Spleen (tissue), 11 donors: ENCODE measurements at regions not wholly inside any gene's neighbourhood (a gene's known extent, or its start where the extent isn't known, plus 50 kb on each side); places are given as distances from the start of the nearest gene placed in this dataset.

Source experiments
- DNase-seq: peaks from one replicate; pipeline ENCODE4 v3.0.0-alpha.2; 2020
- H3K27ac ChIP-seq, 8 donors: fragments of 200-600 bp; sonication (generic) in 7 of 8; 1 replicate in 4 of 8; 2 replicates in 4 of 8; pipeline versions ENCODE4 v1.5.0 to v1.8.0; 2016 to 2021; ENCODE audit warnings: inconsistent platforms in 4 of 8, mild to moderate bottlenecking in 4 of 8, moderate library complexity in 1 of 8
- H3K27me3 ChIP-seq, 7 donors: fragments of 200-600 bp; sonication (generic) in 6 of 7; replicated peaks in 1 of 7; 1 replicate in 4 of 7; 2 replicates in 3 of 7; pipeline versions ENCODE4 v1.5.0 to v1.8.0; 2016 to 2021; ENCODE audit warnings: inconsistent platforms in 3 of 7, mild to moderate bottlenecking in 1 of 7
- H3K36me3 ChIP-seq, 6 donors: fragments of 200-600 bp; sonication (generic) in 5 of 6; 1 replicate in 4 of 6; 2 replicates in 2 of 6; pipeline versions ENCODE4 v1.5.0 to v1.8.0; 2016 to 2021; ENCODE audit warnings: inconsistent platforms in 2 of 6
- H3K4me1 ChIP-seq, 6 donors: fragments of 200-600 bp; sonication (generic) in 5 of 6; 1 replicate in 3 of 6; 2 replicates in 3 of 6; pipeline versions ENCODE4 v1.5.0 to v1.8.0; 2016 to 2021; ENCODE audit warnings: inconsistent platforms in 3 of 6
- H3K4me3 ChIP-seq, 8 donors: fragments of 200-600 bp; sonication (generic) in 7 of 8; 1 replicate in 4 of 8; 2 replicates in 4 of 8; pipeline versions ENCODE4 v1.5.0 to v1.8.0; 2016 to 2021; ENCODE audit warnings: inconsistent platforms in 4 of 8, mild to moderate bottlenecking in 4 of 8, moderate library complexity in 2 of 8
- H3K9me3 ChIP-seq, 8 donors: fragments of 200-600 bp; sonication (generic) in 7 of 8; 1 replicate in 4 of 8; 2 replicates in 4 of 8; pipeline versions ENCODE4 v1.5.0 to v1.8.0; 2016 to 2021; ENCODE audit warnings: inconsistent platforms in 4 of 8
- POLR2A ChIP-seq, 3 donors: fragments of 450-650 bp; IDR thresholded peaks; one replicate each; pipeline ENCODE4 v1.5.1; 2017; ENCODE audit warnings: antibody characterized with exemption in 3 of 3, mild to moderate bottlenecking in 1 of 3
- POLR2AphosphoS5 ChIP-seq, 3 donors: sonication (generic); formaldehyde crosslinking; IDR thresholded peaks; one replicate each; pipeline ENCODE4 v1.5.1; 2017; ENCODE audit warnings: antibody characterized with exemption in 3 of 3
- WGBS, 5 donors: extraction: QIAGEN DNeasy Blood & Tissue Kit in 3 of 5; methylation state at CpG; one replicate each; pipeline versions ENCODE4 v1.1.5 to v1.1.7; 2013 to 2018; 5-methylcytosine and 5-hydroxymethylcytosine counted together
- intact Hi-C: fragments of 100-400 bp; cut with DNase I; formaldehyde crosslinking; loops from one replicate; pipeline ENCODE4 v1.15.0; 2023; ENCODE audit warnings: low total_unique reads
- TF ChIP-seq, protein P1 (sequence below), 11 experiments: fragments of 200-600 bp in 7 of 11; fragments of 450-650 bp in 4 of 11; sonication (generic) in 4 of 11; IDR thresholded peaks in 8 of 11; conservative IDR thresholded peaks in 3 of 11; 1 replicate in 7 of 11; 2 replicates in 4 of 11; pipeline versions ENCODE4 v1.4.0 to v1.8.0; 2016 to 2021; ENCODE audit warnings: antibody characterized with exemption in 11 of 11, inconsistent platforms in 4 of 11, mild to moderate bottlenecking in 1 of 11
- donor health status: healthy with polysubstance abuse.
- donor health status: DM: no; HTN: no; CAD: no; lungs with moderate emphysema.
- donor health status: DM: no; HTN: no; CAD: no.
- donor health status: Bipolar disorder and iron deficiency.
- donor health status: healthy.
- donor health status: DM: no; HTN: no; CAD: no.
- donor health status: DM: yes; HTN: yes; CAD: no.

DNA sequence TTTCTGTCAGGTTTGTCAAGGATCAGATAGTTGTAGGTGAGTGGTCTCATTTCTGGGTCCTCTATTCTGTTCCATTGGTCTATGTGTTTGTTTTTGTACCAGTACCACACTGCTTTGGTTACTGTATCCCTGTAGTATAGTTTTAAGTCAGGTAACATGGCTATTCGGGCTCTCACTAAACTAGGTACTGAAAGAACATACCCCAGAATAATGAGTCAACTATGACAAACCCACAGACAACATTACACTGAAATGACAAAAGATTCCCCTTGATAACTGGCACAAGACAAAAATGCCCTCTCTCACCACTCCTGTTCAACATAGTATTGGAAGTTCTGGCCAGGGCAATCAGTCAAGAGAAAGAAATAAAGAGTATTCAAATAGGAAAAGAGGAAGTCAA is 535.3 kb upstream of the CYLC2 start:
- no peak for DNase-seq
- Histone ChIP-seq H3K4me1 (no peaks in the 10 kb centered on the region), H3K27me3 (no peaks in the 10 kb centered on the region), H3K9me3 (peaks cover 0 to 13% (median 0%) of the 10 kb centered on the region in 8 donors), H3K36me3 (no peaks in the 10 kb centered on the region), H3K27ac (no peak overlapping the region), H3K4me3 (no peak overlapping the region)
- intact Hi-C loops: no loop called here
- TF ChIP-seq POLR2A (IDR thresholded peaks at IDR 0.05) (no peak), POLR2AphosphoS5 (IDR thresholded peaks at IDR 0.05) (no peak)
- TF ChIP-seq, protein P1, sequence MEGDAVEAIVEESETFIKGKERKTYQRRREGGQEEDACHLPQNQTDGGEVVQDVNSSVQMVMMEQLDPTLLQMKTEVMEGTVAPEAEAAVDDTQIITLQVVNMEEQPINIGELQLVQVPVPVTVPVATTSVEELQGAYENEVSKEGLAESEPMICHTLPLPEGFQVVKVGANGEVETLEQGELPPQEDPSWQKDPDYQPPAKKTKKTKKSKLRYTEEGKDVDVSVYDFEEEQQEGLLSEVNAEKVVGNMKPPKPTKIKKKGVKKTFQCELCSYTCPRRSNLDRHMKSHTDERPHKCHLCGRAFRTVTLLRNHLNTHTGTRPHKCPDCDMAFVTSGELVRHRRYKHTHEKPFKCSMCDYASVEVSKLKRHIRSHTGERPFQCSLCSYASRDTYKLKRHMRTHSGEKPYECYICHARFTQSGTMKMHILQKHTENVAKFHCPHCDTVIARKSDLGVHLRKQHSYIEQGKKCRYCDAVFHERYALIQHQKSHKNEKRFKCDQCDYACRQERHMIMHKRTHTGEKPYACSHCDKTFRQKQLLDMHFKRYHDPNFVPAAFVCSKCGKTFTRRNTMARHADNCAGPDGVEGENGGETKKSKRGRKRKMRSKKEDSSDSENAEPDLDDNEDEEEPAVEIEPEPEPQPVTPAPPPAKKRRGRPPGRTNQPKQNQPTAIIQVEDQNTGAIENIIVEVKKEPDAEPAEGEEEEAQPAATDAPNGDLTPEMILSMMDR (IDR thresholded peaks at IDR 0.05 in 8 of 11, conservative IDR thresholded peaks at IDR 0.05 in 3 of 11): no peak
- WGBS, 5 donors: 44 to 76% (median 69%) methylated on average over 1 of the region's 1 CpG

DNA sequence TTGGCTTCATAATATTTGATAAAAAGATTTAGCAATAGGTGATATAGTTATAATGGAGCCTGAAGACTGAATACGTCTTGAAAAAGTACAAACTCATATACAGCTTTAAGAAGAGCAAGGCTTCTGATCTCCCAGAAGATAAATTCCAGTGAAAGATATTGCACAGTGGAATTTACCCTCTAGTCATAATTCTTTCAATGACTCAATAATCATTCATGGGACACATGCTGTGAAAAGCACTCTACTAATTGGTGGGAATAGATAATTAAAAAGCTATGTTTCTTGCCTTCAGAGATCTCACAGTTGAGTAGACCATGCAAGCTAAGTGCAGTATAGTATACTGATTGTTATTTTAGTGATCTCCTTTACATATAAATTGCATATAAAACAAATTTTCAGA is 538.6 kb upstream of the CYLC2 start:
- peaks cover 0 to 7% (median 0%) of the 10 kb centered on the region in 8 donors for H3K9me3 ChIP-seq
- H3K4me3 ChIP-seq: no peak overlapping the region
- H3K36me3 ChIP-seq: no peaks in the 10 kb centered on the region
- intact Hi-C loops: no loop called here
- no peak overlapping the region for H3K27ac ChIP-seq
- no peaks in the 10 kb centered on the region for H3K27me3 ChIP-seq
- no peak for TF ChIP-seq POLR2A (IDR thresholded peaks at IDR 0.05)
- TF ChIP-seq, protein P1 (IDR thresholded peaks at IDR 0.05 in 8 of 11, conservative IDR thresholded peaks at IDR 0.05 in 3 of 11): no peak
- TF ChIP-seq POLR2AphosphoS5 (IDR thresholded peaks at IDR 0.05): no peak
- H3K4me1 ChIP-seq: no peaks in the 10 kb centered on the region
- DNase-seq: no peak
- 73 to 93% (median 85%) methylated on average over 1 of the region's 1 CpG for WGBS, 5 donors

DNA sequence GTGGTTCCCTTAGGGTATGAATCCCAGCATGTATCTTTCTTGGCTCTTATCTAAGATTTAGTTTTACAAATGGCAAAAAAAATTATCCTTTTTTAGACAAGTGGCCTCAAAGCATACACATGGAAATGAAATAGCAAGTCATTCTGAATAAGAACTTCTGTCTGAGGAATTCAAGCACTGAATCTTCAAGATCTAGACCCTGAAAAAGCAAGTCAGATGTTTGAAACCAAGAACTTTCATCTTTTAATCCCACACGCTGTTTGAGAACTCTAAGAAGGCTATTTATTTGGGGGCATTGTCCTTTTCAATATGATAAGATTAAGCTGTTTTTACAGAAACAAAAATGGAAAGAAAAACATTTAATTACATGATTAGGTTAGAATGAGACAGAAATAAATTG is 549.2 kb upstream of the CYLC2 start:
- WGBS, 5 donors: 67 to 85% (median 80%) methylated on average over 1 of the region's 1 CpG

DNA sequence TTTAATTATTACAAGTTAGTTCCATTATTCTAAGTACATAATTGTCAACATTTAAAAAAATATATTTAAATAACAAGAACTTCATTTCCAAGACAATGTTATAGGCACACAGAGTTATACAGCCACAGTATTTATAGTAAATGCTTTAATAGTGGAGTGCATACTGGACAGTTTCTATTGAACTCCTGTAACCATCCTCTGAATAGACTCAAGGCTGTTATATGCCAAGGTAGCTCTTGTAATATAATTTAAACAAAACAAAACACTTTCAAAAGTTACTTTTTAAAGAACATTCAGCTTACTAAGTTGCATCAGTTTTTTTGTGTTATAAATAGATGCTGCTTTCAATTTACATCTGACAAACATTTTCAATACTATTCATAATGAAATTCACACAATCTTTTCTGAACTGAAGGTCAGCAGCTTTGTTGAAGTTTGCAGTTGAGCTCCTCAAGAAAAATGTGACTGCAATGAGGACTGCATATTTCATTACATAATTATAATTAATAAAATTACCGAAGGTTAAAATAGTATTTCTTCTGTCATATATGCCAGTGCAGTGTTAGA is 549.9 kb upstream of the CYLC2 start:
- Histone ChIP-seq H3K36me3 (no peaks in the 10 kb centered on the region), H3K4me1 (no peaks in the 10 kb centered on the region), H3K27ac (no peak overlapping the region), H3K4me3 (no peak overlapping the region), H3K27me3 (no peaks in the 10 kb centered on the region), H3K9me3 (peaks cover 0 to 27% (median 10%) of the 10 kb centered on the region in 8 donors)
- TF ChIP-seq, protein P1 (IDR thresholded peaks at IDR 0.05 in 8 of 11, conservative IDR thresholded peaks at IDR 0.05 in 3 of 11): no peak
- TF ChIP-seq POLR2AphosphoS5 (IDR thresholded peaks at IDR 0.05) (no peak), POLR2A (IDR thresholded peaks at IDR 0.05) (no peak)
- 72 to 91% (median 80%) methylated on average over 1 of the region's 1 CpG for WGBS, 5 donors
- intact Hi-C loops: no loop called here
- no peak for DNase-seq

More for the DNA sequence above, 549.2 kb upstream of the CYLC2 start:
- H3K27me3 ChIP-seq: no peaks in the 10 kb centered on the region
- H3K4me3 ChIP-seq: no peak overlapping the region
- H3K4me1 ChIP-seq: no peaks in the 10 kb centered on the region
- DNase-seq: no peak
- TF ChIP-seq POLR2A (IDR thresholded peaks at IDR 0.05) (no peak), POLR2AphosphoS5 (IDR thresholded peaks at IDR 0.05) (no peak)
- TF ChIP-seq, protein P1 (IDR thresholded peaks at IDR 0.05 in 8 of 11, conservative IDR thresholded peaks at IDR 0.05 in 3 of 11): no peak
- intact Hi-C loops: no loop called here
- H3K36me3 ChIP-seq: no peaks in the 10 kb centered on the region
- H3K27ac ChIP-seq: no peak overlapping the region
- peaks cover 0 to 27% (median 10%) of the 10 kb centered on the region in 8 donors for H3K9me3 ChIP-seq
